ENCODE measurements at regions not wholly inside any gene's neighbourhood (a gene's known extent, or its start where the extent isn't known, plus 50 kb on each side); places are given as distances from the start of the nearest gene placed in this dataset.

DNA sequence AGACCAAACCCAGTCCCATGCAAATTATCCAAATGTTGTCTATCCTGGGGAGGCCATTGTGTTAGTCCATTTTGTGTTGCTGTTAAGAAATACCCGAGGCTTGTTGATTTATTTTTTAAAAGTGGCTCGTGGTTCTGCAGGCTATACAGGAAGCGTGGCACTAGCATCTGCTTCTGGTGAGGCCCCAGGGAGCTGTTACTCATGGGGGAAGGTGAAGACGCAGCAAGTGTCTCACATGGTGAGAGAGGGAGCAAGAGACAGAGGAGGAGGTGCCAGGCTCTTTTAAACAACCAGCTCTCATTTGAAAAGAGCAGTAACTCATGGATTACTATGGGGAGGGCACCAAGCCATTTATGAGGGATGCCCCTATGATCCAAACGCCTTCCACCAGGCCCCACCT, 80.3 kb upstream of the ARL4C start:
- Histone ChIP-seq H4K20me1 (replicated peaks in 1 of 2; ENCODE audit: control insufficient read depth in 1 of 2, insufficient read depth in 2 of 2, low read length in 2 of 2) (peaks cover 0 to 4% of the 10 kb centered on the region in 2 experiments), H3K27me3 (replicated peaks in 1 of 4; ENCODE audit: control insufficient read depth in 3 of 4, extremely low read depth in 1 of 4, insufficient read depth in 3 of 4, low read length in 3 of 4) (no peaks in the 10 kb centered on the region; a peak in 1 of 7 replicates), H3K56ac (replicated peaks; ENCODE audit: insufficient read length, low read depth, low read length) (no peak overlapping the region), H3K27ac (ENCODE audit: low read depth, low read length) (no peak overlapping the region), H2BK120ac (replicated peaks; ENCODE audit: low read depth, low read length) (no peak overlapping the region), H2BK15ac (ENCODE audit: low read length) (no peak overlapping the region), H3K9me3 (ENCODE audit: insufficient read depth in 2 of 2, low read depth in 1 of 2, low read length in 1 of 2) (no peaks in the 10 kb centered on the region; a peak in 1 of 4 replicates), H2AFZ (ENCODE audit: low read length) (no peak overlapping the region), H3K4me2 (ENCODE audit: insufficient read depth in 1 of 2, low read depth in 2 of 2, low read length in 2 of 2) (no peak overlapping the region), H3K23me2 (ENCODE audit: low read depth, low read length) (peaks cover 5% of the 10 kb centered on the region; the same call in 1 of the 2 replicates), H2AK5ac (ENCODE audit: low read depth, low read length) (no peak overlapping the region), H3K4me3 (ENCODE audit: extremely low read depth in 1 of 4, insufficient read depth in 2 of 4, low read depth in 3 of 4, low read length in 4 of 4) (no peak overlapping the region), H3K4ac (replicated peaks; ENCODE audit: insufficient read length, low read depth, low read length) (no peak overlapping the region), H4K5ac (ENCODE audit: insufficient read length, low read depth, low read length) (no peak overlapping the region), H2BK20ac (ENCODE audit: low read length) (no peak overlapping the region), H3K79me1 (ENCODE audit: low read depth, low read length) (no peaks in the 10 kb centered on the region; the same call in 1 of the 2 replicates), H2BK5ac (ENCODE audit: low read depth, low read length) (no peak overlapping the region), H3K4me1 (replicated peaks in 1 of 4; ENCODE audit: control insufficient read depth in 3 of 4, insufficient read depth in 4 of 4, low read length in 3 of 4) (peaks cover 0 to 16% (median 10%) of the 10 kb centered on the region in 4 experiments; a peak in 4 of 7 replicates), H3K23ac (ENCODE audit: insufficient read length) (no peak overlapping the region), H4K91ac (replicated peaks; ENCODE audit: insufficient read length, low read length) (no peak overlapping the region), H3K14ac (ENCODE audit: insufficient read length) (no peak overlapping the region), H2BK12ac (ENCODE audit: low read depth, low read length) (no peak overlapping the region), H3K79me2 (ENCODE audit: control insufficient read depth in 1 of 2, insufficient read depth in 2 of 2, low read length in 2 of 2) (no peaks in the 10 kb centered on the region), H3K9ac (replicated peaks in 1 of 4; ENCODE audit: extremely low read depth in 1 of 4, low read depth in 3 of 4, low read length in 3 of 4) (no peak overlapping the region), H3K18ac (ENCODE audit: extremely low read depth, low read length) (no peak overlapping the region; the same call in 1 of the 2 replicates), H4K8ac (ENCODE audit: extremely low read depth, insufficient read depth, low read length) (no peak overlapping the region), H3K36me3 (ENCODE audit: control insufficient read depth in 2 of 4, insufficient read depth in 4 of 4, low read length in 3 of 4) (no peaks in the 10 kb centered on the region)
- CTCF ChIA-PET (ENCODE audit: partially characterized antibody), result interaction anchor here (0.5 to 3.2 kb wide), 9 partner anchors 9 to 529 kb away, joined by 3 to 15 read pairs (median 4); no protein-coding TSS in a partner anchor
- FAIRE-seq (no peak), DNase-seq (ENCODE audit: low read depth in 1 of 2, low spot score in 2 of 2) (no peak)
- WGBS, 2 experiments (ENCODE audit: extremely low coverage in 1 of 2, insufficient coverage in 1 of 2, insufficient read length in 1 of 2, insufficient replicate concordance in 2 of 2, low coverage in 1 of 2, low lambda C conversion rate in 2 of 2, missing lambda C conversion rate in 1 of 2), result 75% methylated on average over 4 of the region's 5 CpGs; no CpG with 5 or more reads in 1 of the 2 experiments
- no peak for TF ChIP-seq POLR2A (IDR thresholded peaks at IDR 0.05; ENCODE audit: control extremely low read depth in 1 of 2, low read depth in 2 of 2, low read length in 2 of 2)
- TF ChIP-seq POLR2AphosphoS5 (IDR thresholded peaks at IDR 0.05; ENCODE audit: low read depth, low read length), result no peak
- TF ChIP-seq, protein P1, sequence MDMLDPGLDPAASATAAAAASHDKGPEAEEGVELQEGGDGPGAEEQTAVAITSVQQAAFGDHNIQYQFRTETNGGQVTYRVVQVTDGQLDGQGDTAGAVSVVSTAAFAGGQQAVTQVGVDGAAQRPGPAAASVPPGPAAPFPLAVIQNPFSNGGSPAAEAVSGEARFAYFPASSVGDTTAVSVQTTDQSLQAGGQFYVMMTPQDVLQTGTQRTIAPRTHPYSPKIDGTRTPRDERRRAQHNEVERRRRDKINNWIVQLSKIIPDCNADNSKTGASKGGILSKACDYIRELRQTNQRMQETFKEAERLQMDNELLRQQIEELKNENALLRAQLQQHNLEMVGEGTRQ (IDR thresholded peaks at IDR 0.05; ENCODE audit: low read length), result no peak
- TF ChIP-seq KDM1A (IDR thresholded peaks at IDR 0.05; ENCODE audit: borderline replicate concordance, low read length), result no peak
- TF ChIP-seq RXRA (IDR thresholded peaks at IDR 0.05; ENCODE audit: insufficient read depth, low read depth, low read length), result no peak
- no peak for TF ChIP-seq HDAC6 (IDR thresholded peaks at IDR 0.05; ENCODE audit: low read depth, low read length)
- TF ChIP-seq CBX8 (IDR thresholded peaks at IDR 0.05; ENCODE audit: borderline replicate concordance, low read depth, low read length), result no peak
- no peak for TF ChIP-seq CHD2 (IDR thresholded peaks at IDR 0.05; ENCODE audit: low read length)
- no peak for TF ChIP-seq CTBP2 (IDR thresholded peaks at IDR 0.05; ENCODE audit: borderline replicate concordance, insufficient read depth, insufficient read length, low read length)
- POLR2A ChIA-PET (ENCODE audit: partially characterized antibody), result no interaction called here
